ENCODE measurements at regions not wholly inside any gene's neighbourhood (a gene's known extent, or its start where the extent isn't known, plus 50 kb on each side); places are given as distances from the start of the nearest gene placed in this dataset.
A peak's percentile ranks its signal among the peaks of the same experiment; 100 is the strongest.

DNA sequence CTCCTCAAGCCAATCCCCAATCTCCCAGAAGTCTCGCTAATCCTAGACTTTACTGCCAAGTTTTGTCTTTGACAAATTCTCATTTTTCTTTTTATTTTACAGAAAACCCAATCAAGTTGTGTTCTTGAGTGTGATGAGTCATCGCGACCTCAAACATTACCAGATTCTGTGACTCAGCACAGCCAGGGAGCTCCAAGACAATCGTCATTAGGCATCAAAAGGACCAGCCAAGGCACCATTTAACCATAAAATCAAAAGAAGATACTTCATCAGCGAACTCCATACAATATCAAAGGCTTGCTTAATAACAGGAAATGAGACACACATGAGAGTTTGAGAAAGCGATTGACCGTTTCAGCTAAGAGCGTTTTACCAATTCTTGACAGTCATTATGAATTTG is 146.2 kb upstream of the AGAP1 start:
- Histone ChIP-seq H3K4me1 (ENCODE audit: control insufficient read depth, extremely low read depth, insufficient read depth, low read length) (peaks cover 13% of the 10 kb centered on the region), H3K27me3 (ENCODE audit: control insufficient read depth, insufficient read depth, low read length) (no peaks in the 10 kb centered on the region), H3K79me2 (ENCODE audit: control insufficient read depth, insufficient read depth, low read length) (no peaks in the 10 kb centered on the region), H4K20me1 (ENCODE audit: control insufficient read depth, extremely low read depth, insufficient read depth, low read length) (no peaks in the 10 kb centered on the region), H2AFZ (ENCODE audit: low read length) (no peak overlapping the region), H3K4me3 (replicated peaks in 1 of 4; ENCODE audit: control extremely low read depth in 1 of 4, insufficient read depth in 1 of 4, low read depth in 3 of 4, low read length in 4 of 4) (no peak overlapping the region), H3K36me3 (ENCODE audit: control insufficient read depth, insufficient read depth, low read length) (no peaks in the 10 kb centered on the region), H3K27ac (ENCODE audit: insufficient read depth, low read length) (no peak overlapping the region), H3K9me3 (ENCODE audit: control insufficient read depth, insufficient read depth, low read depth, low read length) (no peaks in the 10 kb centered on the region), H3K9ac (ENCODE audit: insufficient read depth, low read length) (no peak overlapping the region), H3K4me2 (ENCODE audit: extremely low read depth, insufficient read depth, low read length) (no peak overlapping the region)
- DNase-seq (ENCODE audit: low read depth in 2 of 2): peak; percentile 83 to 94
- TF ChIP-seq EZH2 (IDR thresholded peaks at IDR 0.05; ENCODE audit: low read length, missing control alignments) (no peak), CTCF (conservative IDR thresholded peaks at IDR 0.05 in 1 of 2, IDR thresholded peaks at IDR 0.05 in 1 of 2; ENCODE audit: low read depth in 1 of 2, low read length in 2 of 2) (no peak)

DNA sequence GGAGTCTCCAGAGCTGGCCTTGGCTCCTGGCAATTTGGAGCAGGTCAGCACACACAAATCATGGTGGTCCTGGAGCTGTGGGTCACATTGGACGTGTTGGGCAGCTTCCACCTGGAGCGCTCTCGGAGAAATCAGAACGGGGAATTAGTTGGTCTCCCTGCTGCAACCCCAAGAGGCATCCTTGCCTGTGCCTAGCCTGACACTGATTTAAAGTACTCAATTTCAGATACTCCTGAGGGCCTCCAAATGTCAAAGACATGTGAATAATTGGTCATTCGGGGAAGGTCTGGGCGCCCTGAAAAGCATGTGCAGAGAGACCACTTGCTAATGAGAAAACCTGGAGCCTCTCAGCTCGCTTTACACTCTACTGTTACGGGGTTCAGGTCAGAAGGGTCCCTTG is 145.5 kb upstream of the AGAP1 start:
- H3K4me2 ChIP-seq (ENCODE audit: extremely low read depth, insufficient read depth, low read length): no peak overlapping the region

GRCh38 chr2:235350234-235350633 is 143.6 kb upstream of the AGAP1 start:
- Histone ChIP-seq H3K27me3 (ENCODE audit: control insufficient read depth, insufficient read depth, low read length) (no peaks in the 10 kb centered on the region), H3K4me1 (ENCODE audit: control insufficient read depth, extremely low read depth, insufficient read depth, low read length) (peaks cover 4% of the 10 kb centered on the region), H3K4me2 (ENCODE audit: extremely low read depth, insufficient read depth, low read length) (no peak overlapping the region), H4K20me1 (ENCODE audit: control insufficient read depth, extremely low read depth, insufficient read depth, low read length) (no peaks in the 10 kb centered on the region), H3K36me3 (ENCODE audit: control insufficient read depth, insufficient read depth, low read length) (no peaks in the 10 kb centered on the region), H3K9me3 (ENCODE audit: control insufficient read depth, insufficient read depth, low read depth, low read length) (no peaks in the 10 kb centered on the region), H3K79me2 (ENCODE audit: control insufficient read depth, insufficient read depth, low read length) (no peaks in the 10 kb centered on the region), H3K4me3 (replicated peaks in 1 of 4; ENCODE audit: control extremely low read depth in 1 of 4, insufficient read depth in 1 of 4, low read depth in 3 of 4, low read length in 4 of 4) (no peak overlapping the region), H2AFZ (ENCODE audit: low read length) (no peak overlapping the region), H3K9ac (ENCODE audit: insufficient read depth, low read length) (no peak overlapping the region), H3K27ac (ENCODE audit: insufficient read depth, low read length) (no peak overlapping the region)
- TF ChIP-seq CTCF (conservative IDR thresholded peaks at IDR 0.05 in 1 of 2, IDR thresholded peaks at IDR 0.05 in 1 of 2; ENCODE audit: low read depth in 1 of 2, low read length in 2 of 2) (no peak), EZH2 (IDR thresholded peaks at IDR 0.05; ENCODE audit: low read length, missing control alignments) (no peak)
- DNase-seq (ENCODE audit: low read depth in 2 of 2): no peak

More for the DNA sequence above, 145.5 kb upstream of the AGAP1 start:
- Histone ChIP-seq H3K36me3 (ENCODE audit: control insufficient read depth, insufficient read depth, low read length) (no peaks in the 10 kb centered on the region), H3K9ac (ENCODE audit: insufficient read depth, low read length) (no peak overlapping the region), H3K4me3 (replicated peaks in 1 of 4; ENCODE audit: control extremely low read depth in 1 of 4, insufficient read depth in 1 of 4, low read depth in 3 of 4, low read length in 4 of 4) (no peak overlapping the region), H3K79me2 (ENCODE audit: control insufficient read depth, insufficient read depth, low read length) (no peaks in the 10 kb centered on the region), H2AFZ (ENCODE audit: low read length) (no peak overlapping the region), H3K27ac (ENCODE audit: insufficient read depth, low read length) (no peak overlapping the region), H3K4me1 (ENCODE audit: control insufficient read depth, extremely low read depth, insufficient read depth, low read length) (peaks cover 10% of the 10 kb centered on the region), H3K27me3 (ENCODE audit: control insufficient read depth, insufficient read depth, low read length) (no peaks in the 10 kb centered on the region), H3K9me3 (ENCODE audit: control insufficient read depth, insufficient read depth, low read depth, low read length) (no peaks in the 10 kb centered on the region), H4K20me1 (ENCODE audit: control insufficient read depth, extremely low read depth, insufficient read depth, low read length) (no peaks in the 10 kb centered on the region)
- no peak for DNase-seq (ENCODE audit: low read depth in 2 of 2)
- TF ChIP-seq EZH2 (IDR thresholded peaks at IDR 0.05; ENCODE audit: low read length, missing control alignments): no peak
- no peak for TF ChIP-seq CTCF (conservative IDR thresholded peaks at IDR 0.05 in 1 of 2, IDR thresholded peaks at IDR 0.05 in 1 of 2; ENCODE audit: low read depth in 1 of 2, low read length in 2 of 2)

Data from fibroblast of lung (primary cell).